Neural cell (in vitro differentiated cells): ENCODE measurements at regions not wholly inside any gene's neighbourhood (a gene's known extent, or its start where the extent isn't known, plus 50 kb on each side); places are given as distances from the start of the nearest gene placed in this dataset.

Source experiments
- CTCF ChIP-seq: fragments of 450-650 bp; IDR thresholded peaks from 2 replicates; pipeline ENCODE4 v1.5.1; 2014; ENCODE audit warnings: antibody characterized with exemption, mild to moderate bottlenecking, moderate library complexity; ENCODE audit not compliant: poor library complexity, severe bottlenecking
- EZH2 ChIP-seq: fragments of 200-600, 300-800 bp; shearing (Covaris generic), sonication (generic); IDR thresholded peaks from 2 replicates; pipeline ENCODE4 v1.6.1; 2014; ENCODE audit warnings: antibody characterized with exemption, low read length, borderline replicate concordance, mild to moderate bottlenecking; ENCODE audit not compliant: insufficient read depth, poor library complexity, severe bottlenecking
- RAD21 ChIP-seq: fragments of 450-650 bp; conservative IDR thresholded peaks from 2 replicates; pipeline ENCODE4 v1.6.1; 2014; ENCODE audit warnings: antibody characterized with exemption, mild to moderate bottlenecking, moderate library complexity
- SMC3 ChIP-seq: fragments of 450-650 bp; conservative IDR thresholded peaks from 2 replicates; pipeline ENCODE4 v1.6.1; 2014; ENCODE audit warnings: antibody characterized with exemption, mild to moderate bottlenecking, moderate library complexity; ENCODE audit not compliant: poor library complexity
- TAF1 ChIP-seq: IDR thresholded peaks from 2 replicates; pipeline ENCODE4 v1.6.1; 2012; ENCODE audit warnings: low read depth

- TF ChIP-seq SMC3, result no peak
- no peak for TF ChIP-seq CTCF
- no peak for TF ChIP-seq RAD21
- TF ChIP-seq TAF1, result no peak
- no peak for TF ChIP-seq EZH2
These were observed 120.5 kb downstream of the SIK1 start for GRCh38 chr21:43306391-43306790.
